Stomach smooth muscle (tissue), 2 donors: ENCODE measurements at regions not wholly inside any gene's neighbourhood (a gene's known extent, or its start where the extent isn't known, plus 50 kb on each side); places are given as distances from the start of the nearest gene placed in this dataset.
"Not testable (repeated sequence)": the region's sequence is repeated elsewhere in the genome, so short reads cannot be mapped to it uniquely, and the experiment has no call there.

Experiments
- H3K27ac ChIP-seq: one replicate; pipeline ENCODE4 v1.7.0; 2013; ENCODE audit warnings: mild to moderate bottlenecking, low read length, inconsistent platforms
- H3K27me3 ChIP-seq, 2 donors: one replicate each; pipeline ENCODE4 v1.7.0; 2013; ENCODE audit warnings: low read length in 2 of 2; ENCODE audit not compliant: insufficient read depth in 2 of 2, control insufficient read depth in 1 of 2
- H3K36me3 ChIP-seq, 2 donors: one replicate each; pipeline ENCODE4 v1.7.0; 2013; ENCODE audit warnings: low read length in 2 of 2; ENCODE audit not compliant: control insufficient read depth in 2 of 2, insufficient read depth in 2 of 2
- H3K4me1 ChIP-seq: one replicate; pipeline ENCODE4 v1.7.0; 2013; ENCODE audit warnings: low read length; ENCODE audit not compliant: control insufficient read depth, insufficient read depth
- H3K4me3 ChIP-seq, 2 donors: one replicate each; pipeline ENCODE4 v1.7.0; 2013; ENCODE audit warnings: low read length in 2 of 2
- H3K9ac ChIP-seq, 2 donors: one replicate each; pipeline ENCODE4 v1.7.0; 2013; ENCODE audit warnings: low read length in 2 of 2, mild to moderate bottlenecking in 1 of 2
- H3K9me3 ChIP-seq, 2 donors: one replicate each; pipeline ENCODE4 v1.7.0; 2013; ENCODE audit warnings: low read length in 2 of 2; ENCODE audit not compliant: control insufficient read depth in 2 of 2
- donor health status: healthy.
- donor health status: Pancreatic carcinoma.

DNA sequence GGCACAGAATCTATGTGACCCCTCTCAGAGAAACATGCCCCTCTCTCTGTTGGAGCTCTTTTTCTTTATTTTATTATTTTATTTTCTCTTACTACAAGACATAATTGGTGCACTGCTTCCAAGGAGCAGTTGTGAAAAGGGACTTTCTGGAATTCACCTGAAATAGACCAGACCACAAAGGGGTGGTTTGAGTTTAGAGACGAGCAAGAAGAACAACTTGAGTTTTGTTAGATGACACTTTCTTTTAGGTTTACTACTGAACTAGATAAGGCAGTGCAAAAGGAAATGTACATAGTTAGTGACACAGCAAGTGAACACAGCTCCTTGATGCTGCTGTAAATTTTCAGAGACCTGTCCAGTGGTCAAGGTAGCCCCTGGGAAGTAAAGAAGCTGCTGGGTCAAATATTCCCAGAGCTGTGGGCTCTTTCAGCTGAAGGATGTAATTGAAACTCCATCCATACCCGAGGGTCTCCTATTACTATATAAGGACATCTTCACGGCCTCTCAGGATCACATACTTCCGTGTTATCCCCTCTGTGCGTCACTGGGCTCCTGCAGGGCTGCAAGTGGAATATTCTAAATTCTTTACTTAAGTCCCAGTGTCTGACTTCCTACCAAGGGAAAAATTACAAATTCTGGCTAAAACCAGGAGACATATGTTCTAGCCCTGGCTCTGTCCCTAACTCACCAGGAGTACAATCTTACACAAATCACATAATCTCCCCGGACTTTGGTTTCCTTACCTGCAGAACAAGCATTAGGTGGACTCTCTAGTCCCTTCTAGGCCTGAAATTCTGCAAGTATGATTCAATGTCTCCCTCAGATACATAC is 69.1 kb upstream of the ADTRP start:
- H3K9me3 ChIP-seq, result no peaks in the 10 kb centered on the region
- no peak overlapping the region for H3K9ac ChIP-seq
- no peak overlapping the region for H3K4me3 ChIP-seq
- no peaks in the 10 kb centered on the region for H3K4me1 ChIP-seq
- H3K27ac ChIP-seq, result no peak overlapping the region
- no peaks in the 10 kb centered on the region for H3K36me3 ChIP-seq
- no peaks in the 10 kb centered on the region for H3K27me3 ChIP-seq

DNA sequence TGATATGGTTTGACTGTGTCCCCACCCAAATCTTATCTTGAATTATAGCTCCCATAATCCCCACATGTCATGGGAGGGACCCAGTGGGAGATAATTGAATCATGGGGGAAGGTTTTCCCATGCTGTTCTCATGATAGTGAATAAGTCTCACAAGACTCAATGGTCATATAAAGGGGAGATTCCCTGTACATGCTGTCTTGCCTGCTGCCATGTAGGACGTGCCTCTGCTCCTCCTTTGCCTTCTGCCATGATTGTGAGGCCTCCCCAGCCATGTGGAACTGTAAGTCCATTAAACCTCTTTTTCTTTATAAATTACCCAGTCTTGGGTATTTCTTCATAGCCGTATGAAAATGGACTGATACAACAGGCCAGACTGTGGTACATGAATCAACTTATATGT is 68.5 kb upstream of the ADTRP start:
- not testable (repeated sequence) for H3K36me3 ChIP-seq, H3K27ac ChIP-seq, H3K27me3 ChIP-seq, H3K9me3 ChIP-seq, H3K9ac ChIP-seq, H3K4me3 ChIP-seq, H3K4me1 ChIP-seq

DNA sequence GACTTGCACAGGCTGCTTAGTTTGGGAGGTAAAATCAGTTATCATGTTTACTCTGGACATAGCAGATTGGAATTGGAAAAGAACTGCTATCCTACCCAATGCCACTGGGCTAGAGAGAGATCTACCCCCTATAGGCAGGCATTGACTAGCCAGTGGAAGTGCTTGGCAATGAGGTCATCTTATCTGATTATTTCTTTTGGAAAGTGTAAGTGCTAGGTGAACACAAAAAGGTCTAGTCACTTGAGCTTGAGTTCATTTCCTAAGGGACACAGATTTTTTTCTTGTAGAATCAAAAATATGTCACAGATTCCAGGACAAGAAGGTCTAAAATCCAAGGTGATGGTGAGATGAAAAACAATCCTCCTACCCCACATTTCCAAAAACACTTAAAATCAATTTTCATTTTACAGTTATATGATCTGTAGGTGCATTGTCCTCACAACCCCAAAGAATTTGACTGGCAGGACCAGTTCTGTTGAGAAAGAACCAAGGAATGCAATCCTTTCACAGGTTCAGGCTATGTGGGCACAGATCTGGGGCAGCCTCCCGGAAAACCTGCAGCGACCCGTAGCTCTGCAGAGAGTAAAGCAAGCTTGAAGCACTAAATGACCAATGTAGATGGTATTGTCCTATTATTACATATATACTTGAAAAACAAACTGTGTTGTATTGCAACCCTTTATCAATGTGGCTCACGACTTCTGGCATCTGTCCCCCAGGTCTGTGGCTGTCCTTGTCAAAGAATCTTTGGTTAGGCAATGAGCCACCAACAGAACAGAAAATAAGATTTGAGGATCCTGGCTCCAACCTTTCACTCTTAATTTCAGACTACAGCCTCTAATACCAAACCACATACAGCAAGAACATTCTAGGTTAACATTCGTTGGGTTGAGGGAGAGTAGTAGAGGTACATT is 67.3 kb upstream of the ADTRP start:
- Histone ChIP-seq H3K36me3 (no peaks in the 10 kb centered on the region), H3K4me1 (no peaks in the 10 kb centered on the region), H3K4me3 (no peak overlapping the region), H3K27me3 (no peaks in the 10 kb centered on the region), H3K27ac (no peak overlapping the region), H3K9me3 (no peaks in the 10 kb centered on the region), H3K9ac (no peak overlapping the region)

DNA sequence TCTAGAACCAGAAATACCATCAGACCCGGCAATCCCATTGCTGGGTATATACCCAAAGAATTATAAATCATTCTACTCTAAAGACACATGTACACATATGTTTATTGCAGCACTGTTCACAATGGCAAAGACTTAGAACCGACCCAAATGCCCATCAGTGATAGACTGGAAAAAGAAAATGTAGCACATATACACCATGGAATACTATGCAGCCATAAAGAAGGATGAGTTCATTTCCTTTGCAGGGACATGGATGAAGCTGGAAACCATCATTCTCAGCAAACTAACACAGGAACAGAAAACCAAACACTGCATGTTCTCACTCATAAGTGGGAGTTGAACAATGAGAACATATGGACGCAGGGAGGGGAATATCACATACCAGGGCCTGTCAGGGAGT is 64.2 kb upstream of the ADTRP start:
- H3K4me1 ChIP-seq, H3K9ac ChIP-seq, H3K4me3 ChIP-seq, H3K27ac ChIP-seq, H3K9me3 ChIP-seq, H3K27me3 ChIP-seq, H3K36me3 ChIP-seq: not testable (repeated sequence)

DNA sequence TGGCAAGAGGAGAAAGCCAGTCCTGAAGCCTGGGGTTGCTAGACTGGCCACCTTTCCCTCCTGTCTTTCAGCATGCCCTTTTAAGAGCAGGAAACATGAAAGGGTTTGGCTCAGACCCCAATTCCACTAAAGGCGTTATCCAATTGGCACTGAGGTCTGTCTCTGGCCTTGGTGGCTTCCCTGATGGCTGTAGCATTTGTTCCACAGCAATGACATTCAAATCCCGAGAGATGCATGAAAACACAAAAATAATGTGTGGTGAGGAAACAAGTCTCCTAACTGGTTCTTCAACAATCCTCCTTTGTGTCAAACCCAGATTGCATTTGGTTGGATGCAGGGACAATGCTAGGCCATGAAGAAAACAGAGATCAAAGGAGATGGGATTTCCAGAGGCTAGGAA is 56.5 kb upstream of the ADTRP start:
- H3K27me3 ChIP-seq, result no peaks in the 10 kb centered on the region
- no peak overlapping the region for H3K9ac ChIP-seq
- H3K36me3 ChIP-seq, result no peaks in the 10 kb centered on the region
- no peak overlapping the region for H3K27ac ChIP-seq
- H3K4me1 ChIP-seq, result no peaks in the 10 kb centered on the region
- no peaks in the 10 kb centered on the region for H3K9me3 ChIP-seq
- H3K4me3 ChIP-seq, result no peak overlapping the region

DNA sequence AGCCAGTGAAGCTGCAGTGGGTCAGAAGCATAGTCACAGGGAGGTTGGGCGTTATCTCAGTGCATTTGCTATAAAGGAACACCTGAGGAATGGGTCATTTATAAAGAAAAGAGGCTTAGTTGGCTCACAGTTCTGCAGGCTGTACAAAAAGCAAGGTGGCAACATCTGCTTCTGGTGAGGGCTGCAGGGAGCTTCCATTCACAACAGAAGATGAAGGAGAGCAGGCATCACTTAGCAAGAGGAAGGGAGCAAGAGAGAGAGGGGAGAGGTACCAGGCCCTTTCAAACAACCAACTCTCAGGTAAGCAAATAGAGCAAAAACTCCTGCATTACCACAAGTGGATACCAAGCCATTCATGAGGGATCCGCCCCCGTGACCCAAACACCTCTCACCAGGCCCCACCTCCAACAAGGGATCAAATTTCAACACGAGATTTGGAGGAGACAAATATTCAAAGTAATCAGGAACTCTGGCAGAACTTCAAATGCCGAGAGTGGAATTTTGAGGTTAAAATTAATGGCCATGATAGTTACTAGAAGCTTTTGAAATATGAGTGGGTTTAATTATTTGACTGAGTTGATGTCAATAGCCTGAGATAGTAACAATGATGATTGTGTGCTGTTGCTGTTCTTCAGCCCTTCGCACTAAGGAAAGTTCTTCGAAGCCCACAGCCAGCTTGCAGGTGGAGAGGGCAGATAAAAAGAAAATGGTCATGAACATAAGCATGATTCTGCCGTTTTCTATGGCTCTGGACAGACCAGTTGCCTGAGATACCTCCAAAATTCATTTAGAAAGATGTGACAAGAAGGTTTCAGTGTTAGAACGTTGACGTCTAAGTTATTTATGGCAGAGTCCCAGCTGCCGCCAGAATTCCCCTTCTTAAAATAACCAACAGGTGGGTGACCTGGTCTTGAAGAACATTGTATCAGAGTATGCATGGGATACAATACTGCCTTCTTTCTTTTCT is 55.3 kb upstream of the ADTRP start:
- Histone ChIP-seq H3K27me3 (no peaks in the 10 kb centered on the region), H3K9ac (no peak overlapping the region), H3K4me3 (no peak overlapping the region), H3K27ac (no peak overlapping the region), H3K9me3 (no peaks in the 10 kb centered on the region), H3K4me1 (no peaks in the 10 kb centered on the region), H3K36me3 (no peaks in the 10 kb centered on the region)

DNA sequence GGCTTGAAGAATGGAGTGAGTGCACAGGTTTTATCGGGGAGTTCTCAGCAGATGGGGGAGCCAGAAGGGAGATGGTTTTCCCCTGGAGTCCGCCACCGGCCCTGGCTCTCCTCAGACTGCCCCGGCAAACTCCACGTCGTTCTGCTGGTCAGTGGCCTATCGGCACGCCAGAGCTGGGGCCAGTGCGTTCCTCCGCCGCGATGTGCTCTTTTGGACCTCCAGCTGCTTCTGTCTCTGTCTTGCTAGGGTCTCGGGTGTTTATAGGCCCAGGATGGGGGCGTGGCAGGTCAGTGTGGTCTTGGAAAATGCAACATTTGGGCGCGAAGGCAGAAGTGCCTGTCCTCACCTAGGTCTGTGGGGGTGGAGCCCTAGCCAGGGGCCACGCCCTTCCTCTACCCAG is 53.0 kb upstream of the ADTRP start:
- no peaks in the 10 kb centered on the region for H3K27me3 ChIP-seq
- H3K4me3 ChIP-seq, result no peak overlapping the region
- H3K9me3 ChIP-seq, result no peaks in the 10 kb centered on the region
- no peaks in the 10 kb centered on the region for H3K36me3 ChIP-seq
- H3K9ac ChIP-seq, result no peak overlapping the region
- no peak overlapping the region for H3K27ac ChIP-seq
- H3K4me1 ChIP-seq, result no peaks in the 10 kb centered on the region

DNA sequence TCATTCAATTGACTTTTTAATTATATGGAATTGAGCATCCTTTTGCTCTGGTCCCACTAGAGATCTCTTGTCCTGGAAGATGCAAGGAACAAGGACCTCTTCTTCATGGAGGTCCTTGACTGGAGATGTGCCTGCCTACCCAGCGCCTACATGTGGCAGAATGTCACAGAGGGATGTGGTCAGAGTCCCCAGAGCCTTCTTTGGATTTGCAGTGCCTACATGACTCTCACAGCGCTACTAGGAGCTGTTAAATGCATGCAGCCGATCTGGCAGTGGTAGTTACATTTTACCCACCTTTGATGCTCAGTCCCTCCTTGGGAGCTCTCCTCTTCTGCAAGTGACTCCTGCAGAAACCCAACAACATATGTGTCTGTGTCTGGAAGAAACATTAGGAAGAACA is 51.9 kb upstream of the ADTRP start:
- H3K4me3 ChIP-seq, result no peak overlapping the region
- H3K36me3 ChIP-seq, result no peaks in the 10 kb centered on the region
- no peak overlapping the region for H3K27ac ChIP-seq
- no peak overlapping the region for H3K9ac ChIP-seq
- H3K4me1 ChIP-seq, result no peaks in the 10 kb centered on the region
- H3K9me3 ChIP-seq, result no peaks in the 10 kb centered on the region
- no peaks in the 10 kb centered on the region for H3K27me3 ChIP-seq

DNA sequence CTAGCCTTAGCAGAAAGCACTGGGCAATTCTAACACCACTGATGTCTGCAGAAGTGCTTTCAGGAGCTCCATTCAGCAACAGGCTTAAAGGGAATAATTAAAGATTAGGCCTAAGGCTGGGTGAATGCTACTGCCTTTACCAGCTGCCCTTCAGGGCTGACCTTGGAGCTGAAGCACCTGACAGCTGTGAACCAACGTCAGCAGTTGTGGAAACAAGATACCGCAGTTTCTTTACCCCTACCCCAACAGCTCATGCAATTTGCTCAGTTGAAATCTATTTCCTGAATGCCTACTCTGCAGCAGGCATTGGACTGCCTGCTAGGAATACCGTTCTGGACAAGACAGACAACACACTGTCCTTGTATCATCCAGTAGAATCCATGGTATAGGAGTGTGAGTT is 51.5 kb upstream of the ADTRP start:
- no peak overlapping the region for H3K4me3 ChIP-seq
- H3K9me3 ChIP-seq, result no peaks in the 10 kb centered on the region
- no peaks in the 10 kb centered on the region for H3K36me3 ChIP-seq
- H3K9ac ChIP-seq, result no peak overlapping the region
- H3K27ac ChIP-seq, result no peak overlapping the region
- no peaks in the 10 kb centered on the region for H3K4me1 ChIP-seq
- H3K27me3 ChIP-seq, result no peaks in the 10 kb centered on the region

DNA sequence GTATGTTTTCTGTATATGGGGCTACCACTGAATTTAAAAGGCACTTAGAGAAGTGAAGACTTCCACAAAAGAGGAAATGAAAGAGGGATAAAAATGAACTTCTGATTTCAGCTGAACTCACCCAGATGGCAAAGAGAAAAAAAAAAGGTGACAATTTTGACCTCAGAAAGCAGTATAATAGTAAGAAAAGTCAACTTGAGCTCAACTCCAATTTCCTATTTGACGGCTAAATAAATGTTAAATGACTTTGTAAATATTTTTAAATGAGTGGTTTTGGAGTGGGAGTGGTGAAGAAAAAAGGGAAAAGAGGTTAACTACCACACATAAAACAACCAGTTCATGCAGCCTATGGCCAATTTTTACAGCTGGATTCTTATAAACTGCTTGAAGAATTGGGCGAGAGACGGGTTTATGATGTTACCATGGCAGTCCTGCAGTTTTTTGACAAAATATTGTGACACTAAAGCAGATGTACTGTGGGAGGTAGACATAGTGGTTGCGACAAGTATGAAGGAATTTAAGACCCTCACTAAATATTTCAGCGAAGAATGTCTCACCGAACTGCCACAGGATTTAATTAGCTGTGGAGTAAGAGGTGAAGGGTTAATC is 49.8 kb upstream of the ADTRP start:
- H3K27me3 ChIP-seq, result no peaks in the 10 kb centered on the region
- no peak overlapping the region for H3K4me3 ChIP-seq
- no peak overlapping the region for H3K27ac ChIP-seq
- no peaks in the 10 kb centered on the region for H3K9me3 ChIP-seq
- H3K36me3 ChIP-seq, result no peaks in the 10 kb centered on the region
- no peak overlapping the region for H3K9ac ChIP-seq
- no peaks in the 10 kb centered on the region for H3K4me1 ChIP-seq
